SK-N-SH (cell line): ENCODE measurements at regions not wholly inside any gene's neighbourhood (a gene's known extent, or its start where the extent isn't known, plus 50 kb on each side); places are given as distances from the start of the nearest gene placed in this dataset.
"Not testable (repeated sequence)": the region's sequence is repeated elsewhere in the genome, so short reads cannot be mapped to it uniquely, and the experiment has no call there.

Experiments
- CTCF ChIA-PET: fragments of 300-600, 350-600 bp; formaldehyde crosslinking; extraction: SDS; loops from one replicate; lab custom pipeline; 2021; lab: Yijun Ruan, JAX
- POLR2A ChIA-PET: fragments of 350-600 bp; sonication (Branson Sonifier 250); formaldehyde crosslinking; extraction: SDS; loops from one replicate; lab custom pipeline; 2020; ENCODE audit warnings: antibody characterized with exemption, inconsistent platforms; lab: Yijun Ruan, JAX
- DNase-seq: peaks from one replicate; pipeline ENCODE4 v3.0.0; 2012
- H2AFZ ChIP-seq: fragments of 200-600 bp; sonication (generic); 2 replicates; pipeline ENCODE4 v1.8.1; 2016; ENCODE audit warnings: antibody characterized with exemption, mild to moderate bottlenecking, low read depth
- H3F3A ChIP-seq: fragments of 200-600 bp; sonication (generic); replicated peaks from 2 replicates; pipeline ENCODE3; 2016; ENCODE audit warnings: antibody characterized with exemption, mild to moderate bottlenecking; ENCODE audit not compliant: insufficient read depth
- H3K27ac ChIP-seq, 2 experiments: fragments of 200-500 bp in 1 of 2; fragments of 200-600 bp in 1 of 2; sonication (Bioruptor generic) in 1 of 2; sonication (generic), shearing (Covaris generic) in 1 of 2; 2 replicates each; pipeline versions ENCODE4 v1.5.1 to v1.6.1; 2014 to 2016; ENCODE audit warnings: low read depth in 2 of 2, inconsistent platforms in 1 of 2, low read length in 1 of 2, mild to moderate bottlenecking in 1 of 2, mixed read lengths in 1 of 2
- H3K27me3 ChIP-seq: fragments of 200-600 bp; sonication (generic), shearing (Covaris generic); 2 replicates; pipeline ENCODE4 v1.6.1; 2016; ENCODE audit warnings: mixed run types; ENCODE audit not compliant: insufficient read depth
- H3K36me3 ChIP-seq, 2 experiments: fragments of 200-500 bp in 1 of 2; fragments of 200-600 bp in 1 of 2; sonication (Bioruptor generic) in 1 of 2; sonication (generic) in 1 of 2; replicated peaks in 1 of 2; 2 replicates each; pipeline versions ENCODE3 to v1.5.1; 2014 to 2016; ENCODE audit warnings: low read length in 1 of 2, mild to moderate bottlenecking in 1 of 2; ENCODE audit not compliant: insufficient read depth in 2 of 2, control insufficient read depth in 1 of 2
- H3K4me1 ChIP-seq, 2 experiments: fragments of 200-500 bp in 1 of 2; fragments of 200-600 bp in 1 of 2; sonication (Bioruptor generic) in 1 of 2; sonication (generic), shearing (Covaris generic) in 1 of 2; 2 replicates each; pipeline versions ENCODE4 v1.5.1 to v1.6.1; 2014 to 2016; ENCODE audit warnings: low read depth in 1 of 2, low read length in 1 of 2, mixed run types in 1 of 2; ENCODE audit not compliant: insufficient read depth in 2 of 2, control insufficient read depth in 1 of 2
- H3K4me2 ChIP-seq: fragments of 200-600 bp; sonication (generic), shearing (Covaris generic); 2 replicates; pipeline ENCODE4 v1.6.1; 2017; ENCODE audit warnings: mixed run types
- H3K4me3 ChIP-seq, 2 experiments: fragments of 200-500 bp in 1 of 2; fragments of 200-600 bp in 1 of 2; sonication (Bioruptor generic) in 1 of 2; sonication (generic), shearing (Covaris generic) in 1 of 2; 2 replicates each; pipeline versions ENCODE4 v1.5.1 to v1.8.1; 2014 to 2016; ENCODE audit warnings: low read depth in 2 of 2, inconsistent platforms in 1 of 2, low read length in 1 of 2, mild to moderate bottlenecking in 1 of 2, mixed read lengths in 1 of 2, moderate library complexity in 1 of 2
- H3K79me2 ChIP-seq: fragments of 200-600 bp; sonication (generic); 2 replicates; pipeline ENCODE4 v1.8.1; 2017; ENCODE audit warnings: mild to moderate bottlenecking; ENCODE audit not compliant: insufficient read depth
- H3K9ac ChIP-seq: fragments of 200-600 bp; sonication (generic); 2 replicates; pipeline ENCODE4 v1.6.1; 2017; ENCODE audit warnings: mixed run types
- H3K9me2 ChIP-seq: fragments of 200-600 bp; sonication (generic); 2 replicates; pipeline ENCODE4 v1.6.1; 2017; ENCODE audit warnings: mixed run types
- H3K9me3 ChIP-seq: fragments of 200-600 bp; sonication (generic); 2 replicates; pipeline ENCODE4 v1.6.1; 2017; ENCODE audit warnings: mixed run types, mild to moderate bottlenecking, moderate library complexity
- H4K20me1 ChIP-seq: fragments of 200-600 bp; sonication (generic); 2 replicates; pipeline ENCODE4 v1.6.1; 2017; ENCODE audit warnings: mild to moderate bottlenecking, mixed run types; ENCODE audit not compliant: insufficient read depth
- CHD2 ChIP-seq: fragments of 150-350 bp; IDR thresholded peaks from 2 replicates; pipeline ENCODE4 v1.6.1; 2018; ENCODE audit warnings: low read length; ENCODE audit not compliant: partially characterized antibody
- ELF1 ChIP-seq: IDR thresholded peaks from 2 replicates; pipeline ENCODE4 v1.4.0; 2012
- EP300 ChIP-seq, 2 experiments: IDR thresholded peaks; 2 replicates each; pipeline versions ENCODE4 v1.4.0 to v1.6.1; 2012; ENCODE audit warnings: borderline replicate concordance in 1 of 2, low read depth in 1 of 2, low read length in 1 of 2
- FOXJ3 ChIP-seq: sonication (generic); formaldehyde crosslinking; IDR thresholded peaks from 2 replicates; pipeline ENCODE4 v1.5.1; 2020; ENCODE audit warnings: mild to moderate bottlenecking, missing genetic modification reagents
- FOXM1 ChIP-seq: IDR thresholded peaks from 2 replicates; pipeline ENCODE4 v1.4.0; 2012; ENCODE audit warnings: low read depth, mild to moderate bottlenecking
- GABPA ChIP-seq: IDR thresholded peaks from 2 replicates; pipeline ENCODE4 v1.4.0; 2012; ENCODE audit warnings: low read depth, mild to moderate bottlenecking
- JUND ChIP-seq: IDR thresholded peaks from 2 replicates; pipeline ENCODE4 v1.4.0; 2012
- MEF2A ChIP-seq: IDR thresholded peaks from 2 replicates; pipeline ENCODE4 v1.4.0; 2012; ENCODE audit warnings: low read depth, borderline replicate concordance
- NRF1 ChIP-seq: IDR thresholded peaks from 2 replicates; pipeline ENCODE4 v1.6.1; 2012; ENCODE audit warnings: low read depth, mild to moderate bottlenecking, low read length
- PBX3 ChIP-seq: IDR thresholded peaks from 2 replicates; pipeline ENCODE4; 2012
- POLR2AphosphoS5 ChIP-seq: IDR thresholded peaks from 2 replicates; pipeline ENCODE4 v1.6.1; 2012; ENCODE audit warnings: low read depth, low read length
- RFX5 ChIP-seq: IDR thresholded peaks from 2 replicates; pipeline ENCODE4 v1.6.1; 2012; ENCODE audit warnings: mild to moderate bottlenecking, improper control_type of control experiment, low read length
- TAF1 ChIP-seq: IDR thresholded peaks from 2 replicates; pipeline ENCODE4 v1.6.1; 2012; ENCODE audit warnings: low read depth, mild to moderate bottlenecking, low read length, moderate library complexity, borderline replicate concordance
- TCF12 ChIP-seq: IDR thresholded peaks from 2 replicates; pipeline ENCODE4 v1.4.0; 2012
- YY1 ChIP-seq: IDR thresholded peaks from 2 replicates; pipeline ENCODE4 v1.4.0; 2012; ENCODE audit warnings: low read depth, mild to moderate bottlenecking
- WGBS: methylation state at CpG from one replicate; pipeline ENCODE4 v1.1.6; 2017; ENCODE audit warnings: low lambda C conversion rate; 5-methylcytosine and 5-hydroxymethylcytosine counted together
- TF ChIP-seq, protein P1 (sequence below): IDR thresholded peaks from 2 replicates; pipeline ENCODE4 v1.4.0; 2012; ENCODE audit warnings: low read depth
- TF ChIP-seq, protein P2 (sequence below): fragments of 150-350 bp; IDR thresholded peaks from 2 replicates; pipeline ENCODE4 v1.6.1; 2017; ENCODE audit warnings: antibody characterized with exemption, low read length, low read depth, borderline replicate concordance
- TF ChIP-seq, protein P3 (sequence below): IDR thresholded peaks from 2 replicates; pipeline ENCODE4 v1.4.0; 2012; ENCODE audit warnings: low read depth, borderline replicate concordance
- TF ChIP-seq, protein P4 (sequence below): IDR thresholded peaks from 2 replicates; pipeline ENCODE4 v1.6.1; 2012; ENCODE audit warnings: mild to moderate bottlenecking, low read depth, low read length, moderate library complexity

DNA sequence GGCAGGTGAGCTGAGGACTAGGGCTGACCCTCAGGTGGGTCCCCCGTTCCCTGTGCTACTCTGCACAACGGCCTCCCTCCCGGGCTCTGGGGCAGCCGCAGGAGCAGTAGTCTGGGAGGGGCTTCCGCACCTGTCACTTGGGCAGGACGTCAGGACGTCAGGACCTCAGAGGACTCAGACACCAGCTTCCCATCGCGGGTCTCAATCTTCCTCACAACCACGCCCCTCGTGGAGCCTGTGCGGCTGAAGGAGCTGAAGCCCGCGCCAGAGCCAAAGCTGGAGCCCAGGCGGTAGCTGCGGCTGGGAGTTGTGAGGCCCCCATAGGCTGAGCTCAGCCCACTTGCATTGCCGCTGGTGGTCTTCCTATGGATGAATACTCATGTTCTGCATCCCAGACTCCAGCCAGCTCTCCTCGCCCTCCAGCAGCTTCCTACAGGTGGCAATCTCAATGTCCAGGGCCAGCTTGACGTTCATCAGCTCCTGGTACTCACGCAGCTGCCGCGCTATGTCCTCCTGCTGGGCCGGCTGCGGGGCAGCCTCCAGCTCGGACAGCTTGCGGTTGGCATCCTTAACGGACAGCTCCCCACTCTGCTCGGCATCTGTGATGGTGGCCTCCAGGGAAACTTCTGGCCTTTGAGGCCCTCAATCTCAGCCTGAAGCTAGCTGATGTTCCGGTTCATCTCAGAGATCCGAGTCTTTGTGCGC lies 381.4 kb upstream of the RGMB start (continued):
- TF ChIP-seq, protein P1, sequence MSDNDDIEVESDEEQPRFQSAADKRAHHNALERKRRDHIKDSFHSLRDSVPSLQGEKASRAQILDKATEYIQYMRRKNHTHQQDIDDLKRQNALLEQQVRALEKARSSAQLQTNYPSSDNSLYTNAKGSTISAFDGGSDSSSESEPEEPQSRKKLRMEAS = no peak
- TF ChIP-seq, all 33 proteins: peak for 0

GRCh38 chr5:98393205-98393604 lies 380.3 kb upstream of the RGMB start:
- H2AFZ ChIP-seq, H3K4me3 ChIP-seq, H3K79me2 ChIP-seq, H3K36me3 ChIP-seq, H3K9me2 ChIP-seq, H4K20me1 ChIP-seq, H3K4me2 ChIP-seq, H3K27me3 ChIP-seq, H3F3A ChIP-seq, H3K9me3 ChIP-seq, DNase-seq, POLR2A ChIA-PET, H3K9ac ChIP-seq, H3K27ac ChIP-seq, H3K4me1 ChIP-seq: not testable (repeated sequence)
- CTCF ChIA-PET = interaction anchor here (0.7 kb wide), 1 partner anchor 29 kb away, joined by 3 read pairs; no protein-coding TSS in a partner anchor
- WGBS = 95% methylated on average over 5 of the region's 8 CpGs

DNA sequence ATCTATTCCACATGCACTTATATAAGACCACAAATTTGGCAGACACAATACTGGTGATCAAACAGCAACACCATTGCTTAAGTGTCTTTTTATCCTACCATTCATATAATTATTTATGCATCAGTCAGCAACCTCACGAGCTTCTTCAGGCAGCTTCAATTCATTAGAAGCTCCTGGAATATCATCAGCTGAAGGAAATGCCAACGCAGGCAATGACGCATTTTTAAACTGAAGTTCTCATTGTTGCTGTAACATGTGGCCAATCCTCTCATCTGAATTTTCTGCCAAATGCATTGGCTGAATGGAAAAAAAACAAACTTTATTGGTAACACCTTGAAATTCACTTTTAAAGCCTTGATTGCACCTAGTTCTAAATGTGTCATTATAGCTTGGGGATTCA lies 376.4 kb upstream of the RGMB start:
- Histone ChIP-seq H3K27me3 (no peaks in the 10 kb centered on the region), H3F3A (no peaks in the 10 kb centered on the region), H3K4me2 (no peak overlapping the region), H3K4me3 (no peak overlapping the region), H3K9ac (no peak overlapping the region), H3K79me2 (no peaks in the 10 kb centered on the region), H3K9me3 (no peaks in the 10 kb centered on the region), H3K27ac (no peak overlapping the region), H2AFZ (no peak overlapping the region; the same call in 1 of the 2 replicates), H3K9me2 (no peaks in the 10 kb centered on the region), H3K4me1 (peaks cover 0 to 7% of the 10 kb centered on the region in 2 experiments; a peak in 1 of 4 replicates), H4K20me1 (no peaks in the 10 kb centered on the region), H3K36me3 (no peaks in the 10 kb centered on the region)
- no peak for DNase-seq
- ChIA-PET CTCF (no interaction called here), POLR2A (no interaction called here)
- no peak for TF ChIP-seq YY1
- TF ChIP-seq JUND = no peak
- TF ChIP-seq TCF12 = no peak
- no peak for TF ChIP-seq TAF1
- TF ChIP-seq RFX5 = no peak
- no peak for TF ChIP-seq FOXM1
- TF ChIP-seq NRF1 = no peak
- TF ChIP-seq MEF2A = no peak
- TF ChIP-seq, protein P2, sequence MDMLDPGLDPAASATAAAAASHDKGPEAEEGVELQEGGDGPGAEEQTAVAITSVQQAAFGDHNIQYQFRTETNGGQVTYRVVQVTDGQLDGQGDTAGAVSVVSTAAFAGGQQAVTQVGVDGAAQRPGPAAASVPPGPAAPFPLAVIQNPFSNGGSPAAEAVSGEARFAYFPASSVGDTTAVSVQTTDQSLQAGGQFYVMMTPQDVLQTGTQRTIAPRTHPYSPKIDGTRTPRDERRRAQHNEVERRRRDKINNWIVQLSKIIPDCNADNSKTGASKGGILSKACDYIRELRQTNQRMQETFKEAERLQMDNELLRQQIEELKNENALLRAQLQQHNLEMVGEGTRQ = no peak
- no peak for TF ChIP-seq ELF1
- TF ChIP-seq, protein P3, sequence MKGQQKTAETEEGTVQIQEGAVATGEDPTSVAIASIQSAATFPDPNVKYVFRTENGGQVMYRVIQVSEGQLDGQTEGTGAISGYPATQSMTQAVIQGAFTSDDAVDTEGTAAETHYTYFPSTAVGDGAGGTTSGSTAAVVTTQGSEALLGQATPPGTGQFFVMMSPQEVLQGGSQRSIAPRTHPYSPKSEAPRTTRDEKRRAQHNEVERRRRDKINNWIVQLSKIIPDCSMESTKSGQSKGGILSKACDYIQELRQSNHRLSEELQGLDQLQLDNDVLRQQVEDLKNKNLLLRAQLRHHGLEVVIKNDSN = no peak
- TF ChIP-seq EP300 (IDR thresholded peaks at IDR 0.05; ENCODE audit: borderline replicate concordance in 1 of 2, low read depth in 1 of 2, low read length in 1 of 2) = no peak
- no peak for TF ChIP-seq FOXJ3 (CRISPR knock-in tag)
- TF ChIP-seq, protein P4, sequence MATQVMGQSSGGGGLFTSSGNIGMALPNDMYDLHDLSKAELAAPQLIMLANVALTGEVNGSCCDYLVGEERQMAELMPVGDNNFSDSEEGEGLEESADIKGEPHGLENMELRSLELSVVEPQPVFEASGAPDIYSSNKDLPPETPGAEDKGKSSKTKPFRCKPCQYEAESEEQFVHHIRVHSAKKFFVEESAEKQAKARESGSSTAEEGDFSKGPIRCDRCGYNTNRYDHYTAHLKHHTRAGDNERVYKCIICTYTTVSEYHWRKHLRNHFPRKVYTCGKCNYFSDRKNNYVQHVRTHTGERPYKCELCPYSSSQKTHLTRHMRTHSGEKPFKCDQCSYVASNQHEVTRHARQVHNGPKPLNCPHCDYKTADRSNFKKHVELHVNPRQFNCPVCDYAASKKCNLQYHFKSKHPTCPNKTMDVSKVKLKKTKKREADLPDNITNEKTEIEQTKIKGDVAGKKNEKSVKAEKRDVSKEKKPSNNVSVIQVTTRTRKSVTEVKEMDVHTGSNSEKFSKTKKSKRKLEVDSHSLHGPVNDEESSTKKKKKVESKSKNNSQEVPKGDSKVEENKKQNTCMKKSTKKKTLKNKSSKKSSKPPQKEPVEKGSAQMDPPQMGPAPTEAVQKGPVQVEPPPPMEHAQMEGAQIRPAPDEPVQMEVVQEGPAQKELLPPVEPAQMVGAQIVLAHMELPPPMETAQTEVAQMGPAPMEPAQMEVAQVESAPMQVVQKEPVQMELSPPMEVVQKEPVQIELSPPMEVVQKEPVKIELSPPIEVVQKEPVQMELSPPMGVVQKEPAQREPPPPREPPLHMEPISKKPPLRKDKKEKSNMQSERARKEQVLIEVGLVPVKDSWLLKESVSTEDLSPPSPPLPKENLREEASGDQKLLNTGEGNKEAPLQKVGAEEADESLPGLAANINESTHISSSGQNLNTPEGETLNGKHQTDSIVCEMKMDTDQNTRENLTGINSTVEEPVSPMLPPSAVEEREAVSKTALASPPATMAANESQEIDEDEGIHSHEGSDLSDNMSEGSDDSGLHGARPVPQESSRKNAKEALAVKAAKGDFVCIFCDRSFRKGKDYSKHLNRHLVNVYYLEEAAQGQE = no peak
- TF ChIP-seq POLR2AphosphoS5 = no peak
- TF ChIP-seq GABPA = no peak
- TF ChIP-seq, protein P1 = no peak
- TF ChIP-seq CHD2 = no peak
- TF ChIP-seq PBX3 = no peak
- WGBS = 85% methylated on average over 3 of the region's 3 CpGs
